Esophagus squamous epithelium (tissue), 5 donors: ENCODE measurements at regions not wholly inside any gene's neighbourhood (a gene's known extent, or its start where the extent isn't known, plus 50 kb on each side); places are given as distances from the start of the nearest gene placed in this dataset.

ENCODE experiments used
- DNase-seq: peaks from one replicate; lab custom pipeline; 2025; lab: John Stamatoyannopoulos, UW
- H3K27ac ChIP-seq, 4 donors: fragments of 200-600 bp; sonication (generic); one replicate each; pipeline ENCODE4 v1.5.1; 2016 to 2019; ENCODE audit warnings: mild to moderate bottlenecking in 1 of 4
- H3K27me3 ChIP-seq, 4 donors: fragments of 200-600 bp; sonication (generic); 1 replicate in 3 of 4; 2 replicates in 1 of 4; pipeline versions ENCODE4 v1.5.1 to v1.6.0; 2017 to 2021; ENCODE audit warnings: antibody characterized with exemption in 1 of 4
- H3K36me3 ChIP-seq, 3 donors: fragments of 200-600 bp; sonication (generic); one replicate each; pipeline ENCODE4 v1.5.1; 2016 to 2019
- H3K4me1 ChIP-seq, 3 donors: fragments of 200-600 bp; sonication (generic); one replicate each; pipeline ENCODE4 v1.5.1; 2017 to 2019
- H3K4me3 ChIP-seq, 4 donors: fragments of 200-600 bp; sonication (generic); 1 replicate in 3 of 4; 2 replicates in 1 of 4; pipeline ENCODE4 v1.5.1; 2016 to 2019; ENCODE audit warnings: mild to moderate bottlenecking in 2 of 4, moderate library complexity in 1 of 4
- H3K9me3 ChIP-seq, 3 donors: fragments of 200-600 bp; sonication (generic); one replicate each; pipeline ENCODE4 v1.5.1; 2016 to 2019
- CTCF ChIP-seq, 6 experiments: fragments of 450-650 bp in 4 of 6; fragments of 200-600 bp in 2 of 6; sonication (generic) in 2 of 6; IDR thresholded peaks; one replicate each; pipeline ENCODE4 v1.5.1; 2016 to 2019; ENCODE audit warnings: antibody characterized with exemption in 6 of 6, mild to moderate bottlenecking in 4 of 6, moderate library complexity in 4 of 6
- POLR2A ChIP-seq, 4 donors: fragments of 450-650 bp; IDR thresholded peaks; one replicate each; pipeline ENCODE4 v1.6.1; 2017; ENCODE audit warnings: antibody characterized with exemption in 4 of 4, mild to moderate bottlenecking in 4 of 4, moderate library complexity in 3 of 4
- WGBS, 2 donors: methylation state at CpG; one replicate each; pipeline ENCODE4 v1.1.5; 2018; 5-methylcytosine and 5-hydroxymethylcytosine counted together
- intact Hi-C: fragments of 100-400 bp; cut with DNase I; formaldehyde crosslinking; loops from one replicate; pipeline ENCODE4 v1.15.0; 2022
- donor health status: DM: yes; HTN: yes; CAD: no.

- no peaks in the 10 kb centered on the region for H3K9me3 ChIP-seq
- intact Hi-C loops = no loop called here
- DNase-seq = no peak
- no peaks in the 10 kb centered on the region for H3K36me3 ChIP-seq
- WGBS, 2 donors = 73 to 89% methylated on average over 7 to 8 of the region's 8 CpGs
- H3K27ac ChIP-seq = no peak overlapping the region
- H3K4me3 ChIP-seq = no peak overlapping the region
- no peaks in the 10 kb centered on the region for H3K4me1 ChIP-seq
- peaks cover 0 to 5% (median 0%) of the 10 kb centered on the region in 4 donors for H3K27me3 ChIP-seq
- TF ChIP-seq CTCF (IDR thresholded peaks at IDR 0.05) = no peak
These were observed 239.2 kb upstream of the LARGE1 start for GRCh38 chr22:34159491-34159890.

GRCh38 chr22:34160141-34160783 is 240.0 kb upstream of the LARGE1 start:
- Histone ChIP-seq H3K9me3 (no peaks in the 10 kb centered on the region), H3K27me3 (peaks cover 0 to 5% (median 0%) of the 10 kb centered on the region in 4 donors), H3K27ac (no peak overlapping the region), H3K4me1 (no peaks in the 10 kb centered on the region), H3K4me3 (no peak overlapping the region), H3K36me3 (no peaks in the 10 kb centered on the region)
- WGBS, 2 donors = 16 to 18% methylated on average over 4 of the region's 4 CpGs
- intact Hi-C loops = no loop called here
- DNase-seq = no peak
- TF ChIP-seq POLR2A (IDR thresholded peaks at IDR 0.05) = no peak
- TF ChIP-seq CTCF (IDR thresholded peaks at IDR 0.05) = no peak

GRCh38 chr22:34161431-34162123 is 241.3 kb upstream of the LARGE1 start:
- 41 to 51% methylated on average over 9 of the region's 9 CpGs for WGBS, 2 donors
- Histone ChIP-seq H3K36me3 (no peaks in the 10 kb centered on the region), H3K4me1 (no peaks in the 10 kb centered on the region), H3K4me3 (no peak overlapping the region), H3K9me3 (no peaks in the 10 kb centered on the region), H3K27me3 (peaks cover 0 to 5% (median 0%) of the 10 kb centered on the region in 4 donors), H3K27ac (no peak overlapping the region)
- no peak for DNase-seq
- TF ChIP-seq POLR2A (IDR thresholded peaks at IDR 0.05) (no peak), CTCF (IDR thresholded peaks at IDR 0.05) (no peak)
- intact Hi-C loops = no loop called here

GRCh38 chr22:34198976-34199375 is 278.7 kb upstream of the LARGE1 start:
- intact Hi-C loops = no loop called here
- no peaks in the 10 kb centered on the region for H3K4me1 ChIP-seq
- 45 to 59% methylated on average over 3 of the region's 3 CpGs for WGBS, 2 donors
- no peak overlapping the region for H3K4me3 ChIP-seq
- H3K36me3 ChIP-seq = no peaks in the 10 kb centered on the region
- no peaks in the 10 kb centered on the region for H3K9me3 ChIP-seq
- no peak for DNase-seq
- H3K27ac ChIP-seq = no peak overlapping the region
- TF ChIP-seq CTCF (IDR thresholded peaks at IDR 0.05) = no peak
- TF ChIP-seq POLR2A (IDR thresholded peaks at IDR 0.05) = no peak
- no peaks in the 10 kb centered on the region for H3K27me3 ChIP-seq

GRCh38 chr22:34210301-34210700 is 290.0 kb upstream of the LARGE1 start:
- no peak overlapping the region for H3K4me3 ChIP-seq
- no peaks in the 10 kb centered on the region for H3K36me3 ChIP-seq
- no peaks in the 10 kb centered on the region for H3K27me3 ChIP-seq
- H3K27ac ChIP-seq = no peak overlapping the region
- H3K9me3 ChIP-seq = peaks cover 0 to 3% (median 0%) of the 10 kb centered on the region in 3 donors
- H3K4me1 ChIP-seq = no peaks in the 10 kb centered on the region
- no peak for TF ChIP-seq POLR2A (IDR thresholded peaks at IDR 0.05)
- no peak for TF ChIP-seq CTCF (IDR thresholded peaks at IDR 0.05)
- intact Hi-C loops = no loop called here
- 72 to 78% methylated on average over 7 of the region's 7 CpGs for WGBS, 2 donors
- no peak for DNase-seq
